K562 (cell line): ENCODE measurements at regions not wholly inside any gene's neighbourhood (a gene's known extent, or its start where the extent isn't known, plus 50 kb on each side); places are given as distances from the start of the nearest gene placed in this dataset.

Experiments
- ATAC-seq: fragments of 200-7000 bp; cut with Tn5 transposase; 3 replicates; pipeline ENCODE4 v1.9.1; 2020; ENCODE audit warnings: moderate library complexity
- BruUV-seq: library from RNA; stranded (reverse); fragments of 400-500 nt; replicated peaks from 2 replicates; lab custom pipeline; 2021; lab: Mats Ljungman, UMichigan
- CTCF ChIA-PET: fragments of 300-600 bp; formaldehyde crosslinking; extraction: SDS; loops from one replicate; lab custom pipeline; 2021; ENCODE audit warnings: low intra/inter-chr PET ratio; lab: Yijun Ruan, JAX
- POLR2A ChIA-PET: fragments of 300-600, 350-650 bp; sonication (Branson Sonifier 250); formaldehyde crosslinking; extraction: SDS; loops from one replicate; lab custom pipeline; 2021; ENCODE audit warnings: antibody characterized with exemption, inconsistent platforms; lab: Yijun Ruan, JAX
- DNase-seq, 4 experiments: peaks; one replicate each; pipeline versions ENCODE4 v3.0.0 to v3.0.0-alpha.2; 2011 to 2018; ENCODE audit warnings: low spot score in 3 of 4, mixed read lengths in 3 of 4; ENCODE audit errors: extremely low read depth in 1 of 4
- FAIRE-seq: peaks from 2 replicates; lab custom pipeline; 2011; peaks lifted over from hg19 to GRCh38; lab: Jason Lieb, UNC
- H2AFZ ChIP-seq: 2 replicates; pipeline ENCODE4 v1.6.0; 2011; ENCODE audit warnings: low read depth, low read length, control low read depth, inconsistent platforms
- H3K27ac ChIP-seq: fragments of 200-600 bp; 3 replicates; pipeline ENCODE4 v1.8.0; 2011; ENCODE audit warnings: low read depth, mild to moderate bottlenecking, control low read depth, inconsistent platforms, low read length, moderate library complexity, mixed read lengths; ENCODE audit errors: extremely low read depth
- H3K27me3 ChIP-seq, 2 experiments: fragments of 300-600 bp in 1 of 2; 2 replicates in 1 of 2; 3 replicates in 1 of 2; pipeline versions ENCODE4 v1.6.0 to v1.8.0; 2011; ENCODE audit warnings: inconsistent platforms in 2 of 2, low read length in 2 of 2, mild to moderate bottlenecking in 1 of 2, mixed read lengths in 1 of 2, moderate library complexity in 1 of 2; ENCODE audit not compliant: control insufficient read depth in 2 of 2, insufficient read depth in 2 of 2
- H3K36me3 ChIP-seq: fragments of 300-600 bp; 3 replicates; pipeline ENCODE4 v1.8.0; 2011; ENCODE audit warnings: mild to moderate bottlenecking, low read length, inconsistent platforms; ENCODE audit not compliant: control insufficient read depth, insufficient read depth
- H3K4me1 ChIP-seq, 2 experiments: fragments of 200-600 bp in 1 of 2; replicated peaks in 1 of 2; 2 replicates in 1 of 2; 3 replicates in 1 of 2; pipeline versions ENCODE4 v1.5.1 to v1.8.0; 2011; ENCODE audit warnings: inconsistent platforms in 2 of 2, low read length in 2 of 2, mild to moderate bottlenecking in 1 of 2, mixed read lengths in 1 of 2, moderate library complexity in 1 of 2; ENCODE audit not compliant: control insufficient read depth in 2 of 2, insufficient read depth in 2 of 2
- H3K4me2 ChIP-seq: 2 replicates; pipeline ENCODE4 v1.6.1; 2011; ENCODE audit warnings: low read length, control low read depth, inconsistent platforms, mixed read lengths; ENCODE audit not compliant: insufficient read depth
- H3K4me3 ChIP-seq: fragments of 200-600 bp; sonication (generic), shearing (Covaris generic); 2 replicates; pipeline ENCODE4 v1.5.1; 2016; ENCODE audit warnings: control low read depth, inconsistent platforms
- H3K79me2 ChIP-seq: fragments of 200-600 bp; 3 replicates; pipeline ENCODE4 v1.8.0; 2011; ENCODE audit warnings: low read length, inconsistent platforms; ENCODE audit not compliant: control insufficient read depth, insufficient read depth
- H3K9ac ChIP-seq, 2 experiments: 2 replicates each; pipeline versions ENCODE4 v1.6.0 to v1.6.1; 2011; ENCODE audit warnings: low read depth in 2 of 2, low read length in 2 of 2, control low read depth in 1 of 2, inconsistent platforms in 1 of 2, mild to moderate bottlenecking in 1 of 2, mixed read lengths in 1 of 2; ENCODE audit not compliant: insufficient read depth in 1 of 2
- H3K9me1 ChIP-seq: one replicate; pipeline ENCODE4 v1.6.0; 2011; ENCODE audit warnings: inconsistent platforms, mild to moderate bottlenecking, low read length, moderate library complexity; ENCODE audit not compliant: control insufficient read depth, insufficient read depth
- H3K9me3 ChIP-seq: replicated peaks from 2 replicates; pipeline ENCODE4 v1.5.1; 2011; ENCODE audit warnings: low read depth, low read length, inconsistent platforms; ENCODE audit not compliant: control insufficient read depth, insufficient read depth
- H4K20me1 ChIP-seq: replicated peaks from 2 replicates; pipeline ENCODE4 v1.6.1; 2011; ENCODE audit warnings: low read length, inconsistent platforms, mixed read lengths; ENCODE audit not compliant: control insufficient read depth, insufficient read depth
- BHLHE40 ChIP-seq: IDR thresholded peaks from 2 replicates; pipeline ENCODE4 v1.6.1; 2011; ENCODE audit warnings: low read length, improper control_type of control experiment
- FOS ChIP-seq: IDR thresholded peaks from 3 replicates; pipeline ENCODE4 v1.6.1; 2011; ENCODE audit not compliant: insufficient read length; ENCODE audit errors: extremely low read depth
- IRF2 ChIP-seq: sonication (generic); formaldehyde crosslinking; IDR thresholded peaks from 2 replicates; pipeline ENCODE4 v1.8.1; 2022; ENCODE audit warnings: mild to moderate bottlenecking, missing genetic modification reagents
- KAT2B ChIP-seq: IDR thresholded peaks from one replicate; pipeline ENCODE4 v1.6.1; 2012; ENCODE audit warnings: low read depth, mild to moderate bottlenecking, control low read depth, inconsistent platforms, low read length, moderate library complexity
- KLF13 ChIP-seq: fragments of 450-650 bp; IDR thresholded peaks from 2 replicates; pipeline ENCODE4 v1.6.1; 2016; ENCODE audit warnings: missing genetic modification characterization, low read depth, mild to moderate bottlenecking, missing compliant biosample characterization, moderate library complexity, borderline replicate concordance
- MAFG ChIP-seq: fragments of 450-650 bp; conservative IDR thresholded peaks from 2 replicates; pipeline ENCODE4 v1.6.1; 2016; ENCODE audit warnings: missing genetic modification characterization, missing compliant biosample characterization
- MITF ChIP-seq: IDR thresholded peaks from 2 replicates; pipeline ENCODE4 v1.6.1; 2014; ENCODE audit warnings: antibody characterized with exemption
- SP1 ChIP-seq: sonication (generic); formaldehyde crosslinking; IDR thresholded peaks from 2 replicates; pipeline ENCODE4 v1.8.1; 2022; ENCODE audit warnings: mild to moderate bottlenecking, missing genetic modification reagents
- TCFL5 ChIP-seq: fragments of 250-450 bp; sonication (Bioruptor Pico); conservative IDR thresholded peaks from 2 replicates; pipeline ENCODE4 v1.6.1; 2021; ENCODE audit warnings: mild to moderate bottlenecking, moderate library complexity, matching md5 sums
- ZNF146 ChIP-seq: IDR thresholded peaks from one replicate; pipeline ENCODE4 v1.6.1; 2018; ENCODE audit warnings: missing compliant biosample characterization; ENCODE audit not compliant: unreplicated experiment
- ZNF668 ChIP-seq: fragments of 250-450 bp; sonication (Bioruptor Pico); IDR thresholded peaks from 2 replicates; pipeline ENCODE4 v1.8.0; 2022; ENCODE audit warnings: mild to moderate bottlenecking, inconsistent platforms
- WGBS: fragments of 100-300 bp; shearing (Covaris generic); methylation state at CpG from one replicate; pipeline ENCODE4 v1.1.6; 2016; ENCODE audit warnings: low coverage, mixed read lengths; ENCODE audit not compliant: insufficient coverage; ENCODE audit errors: missing lambda C conversion rate; 5-methylcytosine and 5-hydroxymethylcytosine counted together
- in situ Hi-C: fragments of 300-500 bp; cut with MboI; formaldehyde crosslinking; loops from 4 replicates; pipeline ENCODE4 v1.15.0; 2018; ENCODE audit warnings: inconsistent platforms, mixed read lengths
- intact Hi-C: fragments of 100-400 bp; cut with micrococcal nuclease; formaldehyde crosslinking; loops from 2 replicates; pipeline ENCODE4 v1.14.2; 2022
- TF ChIP-seq, protein P1 (sequence below): fragments of 250-450 bp; sonication (Bioruptor Pico); IDR thresholded peaks from 2 replicates; pipeline ENCODE4 v1.8.0; 2021; ENCODE audit warnings: borderline replicate concordance, mild to moderate bottlenecking, moderate library complexity; ENCODE audit not compliant: poor library complexity, severe bottlenecking

- H3K9me1 ChIP-seq, result no peaks in the 10 kb centered on the region
- intact Hi-C loops, result no loop called here
- H3K9me3 ChIP-seq, result no peaks in the 10 kb centered on the region
- in situ Hi-C loops, result no loop called here
- no peaks in the 10 kb centered on the region for H3K36me3 ChIP-seq
- no peaks in the 10 kb centered on the region for H4K20me1 ChIP-seq
- DNase-seq, result no peak
- no peak overlapping the region for H3K4me2 ChIP-seq
- no peaks in the 10 kb centered on the region for H3K79me2 ChIP-seq
- TF ChIP-seq KLF13 (tag), result no peak
- TF ChIP-seq ZNF146 (CRISPR knock-in tag), result no peak
- TF ChIP-seq KAT2B, result no peak
- TF ChIP-seq, all 486 proteins: peak for 0
- H3K4me3 ChIP-seq, result no peak overlapping the region
- H2AFZ ChIP-seq, result no peak overlapping the region
- no peak overlapping the region for H3K9ac ChIP-seq
- ATAC-seq (no peak), FAIRE-seq (no peak)
- no peak overlapping the region for H3K27ac ChIP-seq
- WGBS, result 0% methylated on average over 9 of the region's 13 CpGs
- H3K4me1 ChIP-seq, result no peaks in the 10 kb centered on the region
- H3K27me3 ChIP-seq, result no peaks in the 10 kb centered on the region
- POLR2A ChIA-PET, result no interaction called here
- BruUV-seq, result no TSS peak
- CTCF ChIA-PET, result no interaction called here
These were observed 805.4 kb downstream of the VRK1 start for GRCh38 chr14:97602438-97603117.

DNA sequence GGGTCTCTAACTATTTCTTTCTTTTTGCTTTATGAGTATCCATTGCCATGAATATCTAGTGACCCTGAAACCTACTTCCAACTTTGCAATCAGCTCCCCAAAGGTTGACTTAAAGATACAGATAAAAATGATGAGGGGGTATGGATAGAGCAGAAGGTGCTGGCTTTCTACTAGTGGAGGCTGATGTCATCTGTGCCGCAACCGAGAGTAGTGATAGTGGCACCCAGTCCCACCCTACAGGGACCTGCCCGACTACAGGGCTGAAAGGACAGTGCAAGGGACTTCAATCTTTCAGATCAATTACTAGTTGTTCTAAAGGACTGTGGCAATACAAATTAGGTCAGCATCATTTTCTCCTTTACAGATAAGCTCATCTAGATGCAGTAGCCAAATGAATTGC, 806.0 kb downstream of the VRK1 start:
- no peak overlapping the region for H2AFZ ChIP-seq
- in situ Hi-C loops (no loop called here), intact Hi-C loops (no loop called here)
- no peaks in the 10 kb centered on the region for H3K4me1 ChIP-seq
- no peak overlapping the region for H3K9ac ChIP-seq
- no peaks in the 10 kb centered on the region for H3K9me3 ChIP-seq
- ChIA-PET POLR2A (no interaction called here), CTCF (no interaction called here)
- no peaks in the 10 kb centered on the region for H4K20me1 ChIP-seq
- 0% methylated on average over 3 of the region's 3 CpGs for WGBS
- TF ChIP-seq SP1 (no peak), ZNF668 (no peak), BHLHE40 (no peak), TCFL5 (no peak), MITF (no peak), MAFG (tag) (no peak), IRF2 (no peak), FOS (no peak)
- TF ChIP-seq, protein P1, sequence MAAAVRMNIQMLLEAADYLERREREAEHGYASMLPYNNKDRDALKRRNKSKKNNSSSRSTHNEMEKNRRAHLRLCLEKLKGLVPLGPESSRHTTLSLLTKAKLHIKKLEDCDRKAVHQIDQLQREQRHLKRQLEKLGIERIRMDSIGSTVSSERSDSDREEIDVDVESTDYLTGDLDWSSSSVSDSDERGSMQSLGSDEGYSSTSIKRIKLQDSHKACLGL (CRISPR knock-in tag), result no peak
- DNase-seq (no peak), FAIRE-seq (no peak), ATAC-seq (no peak)
- no TSS peak for BruUV-seq
- H3K27ac ChIP-seq, result no peak overlapping the region
- H3K4me3 ChIP-seq, result no peak overlapping the region
- H3K36me3 ChIP-seq, result no peaks in the 10 kb centered on the region
- H3K9me1 ChIP-seq, result no peaks in the 10 kb centered on the region
- no peak overlapping the region for H3K4me2 ChIP-seq
- no peaks in the 10 kb centered on the region for H3K27me3 ChIP-seq
- H3K79me2 ChIP-seq, result no peaks in the 10 kb centered on the region
